Neural cell (in vitro differentiated cells): ENCODE measurements at regions not wholly inside any gene's neighbourhood (a gene's known extent, or its start where the extent isn't known, plus 50 kb on each side); places are given as distances from the start of the nearest gene placed in this dataset.

Source experiments
- CTCF ChIP-seq: fragments of 450-650 bp; IDR thresholded peaks from 2 replicates; pipeline ENCODE4 v1.5.1; 2014; ENCODE audit warnings: antibody characterized with exemption, mild to moderate bottlenecking, moderate library complexity; ENCODE audit not compliant: poor library complexity, severe bottlenecking
- TAF1 ChIP-seq: IDR thresholded peaks from 2 replicates; pipeline ENCODE4 v1.6.1; 2012; ENCODE audit warnings: low read depth

- TF ChIP-seq TAF1 (no peak), CTCF (no peak)
Observed at GRCh38 chr5:153421676-153422075, 68.8 kb upstream of the GRIA1 start.
